ENCODE measurements at regions not wholly inside any gene's neighbourhood (a gene's known extent, or its start where the extent isn't known, plus 50 kb on each side); places are given as distances from the start of the nearest gene placed in this dataset.

DNA sequence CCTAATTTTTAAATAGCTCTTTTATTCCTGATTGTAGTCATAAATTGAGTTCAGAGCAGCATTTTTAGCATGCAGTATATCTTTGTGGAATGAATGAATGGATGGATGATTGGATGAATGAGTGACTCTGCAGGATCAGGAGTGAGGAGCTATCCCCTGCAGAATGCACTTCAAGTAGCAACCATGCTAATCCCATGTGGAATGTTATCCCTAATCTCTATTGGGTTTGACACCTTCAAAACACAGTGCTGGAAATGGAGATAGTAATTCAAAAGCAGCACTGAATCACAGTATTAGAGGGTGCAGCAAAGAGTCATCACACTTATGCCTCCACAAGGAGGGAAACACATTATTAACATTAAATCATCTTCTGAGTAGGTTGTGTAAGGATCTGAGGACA, 501.9 kb downstream of the SHISA9 start:
- intact Hi-C loops (cut with DNase I), result no loop called here
- H3K9me3 ChIP-seq, result no peaks in the 10 kb centered on the region
- no peak for DNase-seq
- H3K36me3 ChIP-seq, result no peaks in the 10 kb centered on the region
- TF ChIP-seq POLR2A (IDR thresholded peaks at IDR 0.05) (no peak), EP300 (IDR thresholded peaks at IDR 0.05) (no peak)
- TF ChIP-seq, protein P1, sequence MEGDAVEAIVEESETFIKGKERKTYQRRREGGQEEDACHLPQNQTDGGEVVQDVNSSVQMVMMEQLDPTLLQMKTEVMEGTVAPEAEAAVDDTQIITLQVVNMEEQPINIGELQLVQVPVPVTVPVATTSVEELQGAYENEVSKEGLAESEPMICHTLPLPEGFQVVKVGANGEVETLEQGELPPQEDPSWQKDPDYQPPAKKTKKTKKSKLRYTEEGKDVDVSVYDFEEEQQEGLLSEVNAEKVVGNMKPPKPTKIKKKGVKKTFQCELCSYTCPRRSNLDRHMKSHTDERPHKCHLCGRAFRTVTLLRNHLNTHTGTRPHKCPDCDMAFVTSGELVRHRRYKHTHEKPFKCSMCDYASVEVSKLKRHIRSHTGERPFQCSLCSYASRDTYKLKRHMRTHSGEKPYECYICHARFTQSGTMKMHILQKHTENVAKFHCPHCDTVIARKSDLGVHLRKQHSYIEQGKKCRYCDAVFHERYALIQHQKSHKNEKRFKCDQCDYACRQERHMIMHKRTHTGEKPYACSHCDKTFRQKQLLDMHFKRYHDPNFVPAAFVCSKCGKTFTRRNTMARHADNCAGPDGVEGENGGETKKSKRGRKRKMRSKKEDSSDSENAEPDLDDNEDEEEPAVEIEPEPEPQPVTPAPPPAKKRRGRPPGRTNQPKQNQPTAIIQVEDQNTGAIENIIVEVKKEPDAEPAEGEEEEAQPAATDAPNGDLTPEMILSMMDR (IDR thresholded peaks at IDR 0.05), result no peak
- no peak overlapping the region for H3K4me3 ChIP-seq
- H3K27ac ChIP-seq, result no peak overlapping the region
- no peaks in the 10 kb centered on the region for H3K4me1 ChIP-seq (ENCODE audit: insufficient read depth)
- H3K27me3 ChIP-seq, result no peaks in the 10 kb centered on the region

DNA sequence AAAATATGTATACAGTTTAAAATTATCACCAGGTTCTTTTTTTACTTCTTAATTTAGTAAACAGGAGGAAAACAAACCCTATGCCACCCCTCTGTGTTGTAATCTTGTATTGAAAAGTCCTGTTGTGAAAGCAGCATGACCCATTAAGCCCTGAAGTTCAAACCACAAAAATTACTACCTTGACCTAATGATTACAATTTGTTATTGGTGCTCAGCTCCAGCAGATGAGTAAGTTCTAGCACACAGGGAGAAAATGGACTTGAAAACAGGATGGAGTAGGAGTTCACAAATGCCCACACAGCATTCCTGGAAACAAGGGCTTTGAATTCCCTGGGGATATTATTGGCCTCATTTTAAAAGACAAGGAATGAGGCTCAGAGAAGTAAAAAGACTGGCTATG, 505.8 kb upstream of the ERCC4 start:
- Histone ChIP-seq H3K27me3 (no peaks in the 10 kb centered on the region), H3K4me1 (ENCODE audit: insufficient read depth) (no peaks in the 10 kb centered on the region), H3K27ac (no peak overlapping the region), H3K36me3 (no peaks in the 10 kb centered on the region), H3K4me3 (no peak overlapping the region), H3K9me3 (peaks cover 0 to 3% of the 10 kb centered on the region in 2 donors)
- TF ChIP-seq POLR2A (IDR thresholded peaks at IDR 0.05) (no peak), EP300 (IDR thresholded peaks at IDR 0.05) (no peak)
- TF ChIP-seq, protein P1 (IDR thresholded peaks at IDR 0.05), result no peak
- no peak for DNase-seq
- intact Hi-C loops (cut with DNase I), result no loop called here

GRCh38 chr16:13419589-13419988, 500.4 kb upstream of the ERCC4 start:
- Histone ChIP-seq H3K9me3 (peaks cover 0 to 3% of the 10 kb centered on the region in 2 donors), H3K27me3 (no peaks in the 10 kb centered on the region), H3K4me3 (no peak overlapping the region), H3K27ac (no peak overlapping the region), H3K4me1 (ENCODE audit: insufficient read depth) (no peaks in the 10 kb centered on the region), H3K36me3 (no peaks in the 10 kb centered on the region)
- DNase-seq, result no peak
- 76 to 82% (median 81%) methylated on average over 2 of the region's 2 CpGs for WGBS, 3 donors
- TF ChIP-seq POLR2A (IDR thresholded peaks at IDR 0.05) (no peak), EP300 (IDR thresholded peaks at IDR 0.05) (no peak)
- TF ChIP-seq, protein P1 (IDR thresholded peaks at IDR 0.05), result no peak
- intact Hi-C loops (cut with DNase I), result no loop called here

- H3K9me3 ChIP-seq, result peaks cover 0 to 3% of the 10 kb centered on the region in 2 donors
- no peaks in the 10 kb centered on the region for H3K36me3 ChIP-seq
- no peaks in the 10 kb centered on the region for H3K4me1 ChIP-seq (ENCODE audit: insufficient read depth)
- H3K4me3 ChIP-seq, result no peak overlapping the region
- intact Hi-C loops (cut with DNase I), result no loop called here
- DNase-seq, result no peak
- no peaks in the 10 kb centered on the region for H3K27me3 ChIP-seq
- TF ChIP-seq EP300 (IDR thresholded peaks at IDR 0.05) (no peak), POLR2A (IDR thresholded peaks at IDR 0.05) (no peak)
- TF ChIP-seq, protein P1 (IDR thresholded peaks at IDR 0.05), result no peak
- WGBS, 3 donors, result 45 to 49% (median 47%) methylated on average over 3 of the region's 3 CpGs
- no peak overlapping the region for H3K27ac ChIP-seq
These were observed 498.2 kb upstream of the ERCC4 start for GRCh38 chr16:13421726-13422125.

DNA sequence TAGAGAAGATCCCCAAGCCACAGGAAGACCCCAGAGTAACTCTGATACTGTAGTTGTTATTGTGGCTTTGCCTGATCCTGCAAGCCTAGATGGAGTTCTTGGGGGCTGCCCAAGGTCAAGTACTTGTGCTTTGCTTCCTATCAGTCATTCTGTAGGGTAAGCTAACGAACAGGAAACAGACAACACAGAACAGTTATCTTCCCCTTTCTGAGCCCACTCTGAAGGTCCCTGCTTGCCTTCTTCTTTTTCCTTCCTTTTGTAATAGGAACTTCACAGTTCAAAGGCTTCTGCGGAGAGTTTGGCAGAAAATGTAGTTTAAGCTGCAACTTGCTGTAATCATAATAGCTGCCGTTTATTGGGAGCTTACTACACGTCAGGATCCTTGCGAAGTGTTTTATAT, 494.1 kb upstream of the ERCC4 start:
- intact Hi-C loops (cut with DNase I), result no loop called here
- H3K9me3 ChIP-seq, result no peaks in the 10 kb centered on the region
- no peaks in the 10 kb centered on the region for H3K27me3 ChIP-seq
- H3K36me3 ChIP-seq, result no peaks in the 10 kb centered on the region
- no peak overlapping the region for H3K27ac ChIP-seq
- H3K4me3 ChIP-seq, result no peak overlapping the region
- 6 to 21% (median 13%) methylated on average over 5 of the region's 5 CpGs for WGBS, 3 donors
- TF ChIP-seq POLR2A (IDR thresholded peaks at IDR 0.05) (no peak), EP300 (IDR thresholded peaks at IDR 0.05) (no peak)
- TF ChIP-seq, protein P1 (IDR thresholded peaks at IDR 0.05), result no peak
- H3K4me1 ChIP-seq (ENCODE audit: insufficient read depth), result no peaks in the 10 kb centered on the region
- DNase-seq, result no peak
